Liver (tissue), 8 donors: ENCODE measurements at regions not wholly inside any gene's neighbourhood (a gene's known extent, or its start where the extent isn't known, plus 50 kb on each side); places are given as distances from the start of the nearest gene placed in this dataset.

Experiments
- DNase-seq: peaks from one replicate; pipeline ENCODE4 v3.0.0-alpha.2; 2017; ENCODE audit warnings: low spot score
- H3K27ac ChIP-seq, 2 donors: one replicate each; pipeline ENCODE4 v1.7.0; 2013; ENCODE audit warnings: inconsistent platforms in 2 of 2, low read length in 2 of 2, control low read depth in 1 of 2, low read depth in 1 of 2, mild to moderate bottlenecking in 1 of 2
- H3K27me3 ChIP-seq, 4 donors: one replicate each; pipeline versions ENCODE4 v1.6.1 to v1.7.0; 2013; ENCODE audit warnings: low read length in 3 of 4, inconsistent platforms in 1 of 4, mild to moderate bottlenecking in 1 of 4, moderate library complexity in 1 of 4; ENCODE audit not compliant: control insufficient read depth in 4 of 4, insufficient read depth in 4 of 4
- H3K36me3 ChIP-seq, 4 donors: one replicate each; pipeline versions ENCODE4 v1.6.1 to v1.7.0; 2013; ENCODE audit warnings: low read length in 3 of 4, mild to moderate bottlenecking in 3 of 4, low read depth in 1 of 4, moderate library complexity in 1 of 4; ENCODE audit not compliant: control insufficient read depth in 4 of 4, insufficient read depth in 3 of 4
- H3K4me1 ChIP-seq, 4 donors: one replicate each; pipeline versions ENCODE4 v1.6.1 to v1.7.0; 2013; ENCODE audit warnings: low read length in 3 of 4, mild to moderate bottlenecking in 3 of 4, moderate library complexity in 1 of 4; ENCODE audit not compliant: control insufficient read depth in 4 of 4, insufficient read depth in 4 of 4
- H3K4me3 ChIP-seq, 3 donors: one replicate each; pipeline versions ENCODE4 v1.6.1 to v1.7.0; 2013; ENCODE audit warnings: low read length in 3 of 3, control low read depth in 1 of 3, low read depth in 1 of 3, mild to moderate bottlenecking in 1 of 3
- H3K9ac ChIP-seq, 2 donors: one replicate each; pipeline ENCODE4 v1.7.0; 2013; ENCODE audit warnings: low read length in 2 of 2, mild to moderate bottlenecking in 2 of 2, moderate library complexity in 2 of 2, control low read depth in 1 of 2, low read depth in 1 of 2
- H3K9me3 ChIP-seq, 4 donors: one replicate each; pipeline versions ENCODE4 v1.6.1 to v1.7.0; 2013; ENCODE audit warnings: low read length in 3 of 4; ENCODE audit not compliant: control insufficient read depth in 4 of 4
- EGR1 ChIP-seq, 2 donors: IDR thresholded peaks; 2 replicates each; pipeline ENCODE4 v1.6.1; 2016 to 2018; ENCODE audit warnings: antibody characterized with exemption in 2 of 2, low read depth in 2 of 2
- FOXA1 ChIP-seq: IDR thresholded peaks from 2 replicates; pipeline ENCODE4 v1.6.1; 2016; ENCODE audit warnings: antibody characterized with exemption
- FOXA2 ChIP-seq: IDR thresholded peaks from 2 replicates; pipeline ENCODE4 v1.6.1; 2016; ENCODE audit warnings: antibody characterized with exemption
- GABPA ChIP-seq, 2 donors: IDR thresholded peaks in 1 of 2; conservative IDR thresholded peaks in 1 of 2; 2 replicates each; pipeline ENCODE4 v1.6.1; 2016; ENCODE audit warnings: antibody characterized with exemption in 2 of 2, mild to moderate bottlenecking in 1 of 2, moderate library complexity in 1 of 2
- HNF4A ChIP-seq, 2 donors: conservative IDR thresholded peaks; 2 replicates each; pipeline ENCODE4 v1.6.1; 2016; ENCODE audit warnings: antibody characterized with exemption in 2 of 2, mild to moderate bottlenecking in 2 of 2
- HNF4G ChIP-seq: IDR thresholded peaks from 2 replicates; pipeline ENCODE4 v1.6.1; 2016; ENCODE audit warnings: antibody characterized with exemption
- JUND ChIP-seq, 2 donors: IDR thresholded peaks; 2 replicates each; pipeline ENCODE4 v1.6.1; 2016; ENCODE audit warnings: antibody characterized with exemption in 2 of 2
- NR2F2 ChIP-seq: IDR thresholded peaks from 2 replicates; pipeline ENCODE4 v1.6.1; 2016; ENCODE audit warnings: antibody characterized with exemption
- RXRA ChIP-seq, 2 donors: IDR thresholded peaks; 2 replicates each; pipeline ENCODE4 v1.6.1; 2017 to 2018; ENCODE audit warnings: antibody characterized with exemption in 2 of 2, mild to moderate bottlenecking in 1 of 2
- SP1 ChIP-seq: IDR thresholded peaks from 2 replicates; pipeline ENCODE4 v1.6.1; 2018; ENCODE audit warnings: antibody characterized with exemption, mild to moderate bottlenecking
- TAF1 ChIP-seq: conservative IDR thresholded peaks from 2 replicates; pipeline ENCODE4 v1.6.1; 2016; ENCODE audit warnings: antibody characterized with exemption, mild to moderate bottlenecking
- YY1 ChIP-seq: IDR thresholded peaks from 2 replicates; pipeline ENCODE4 v1.6.1; 2016; ENCODE audit warnings: antibody characterized with exemption, mild to moderate bottlenecking
- WGBS: extraction: QIAGEN DNeasy Blood & Tissue Kit; methylation state at CpG from one replicate; pipeline ENCODE4 v1.1.7; 2013; 5-methylcytosine and 5-hydroxymethylcytosine counted together
- TF ChIP-seq, protein P1 (sequence below): fragments of 150-350 bp; IDR thresholded peaks from 2 replicates; pipeline ENCODE4 v1.5.1; 2017; ENCODE audit warnings: improper control_type of control experiment, low read depth, low read length; ENCODE audit not compliant: missing input control
- TF ChIP-seq, protein P2 (sequence below): IDR thresholded peaks from 2 replicates; pipeline ENCODE4 v1.6.1; 2016; ENCODE audit warnings: antibody characterized with exemption
- TF ChIP-seq, protein P3 (sequence below): IDR thresholded peaks from 2 replicates; pipeline ENCODE4 v1.6.1; 2016; ENCODE audit warnings: antibody characterized with exemption
- TF ChIP-seq, protein P4 (sequence below): IDR thresholded peaks from 2 replicates; pipeline ENCODE4 v1.6.1; 2016; ENCODE audit warnings: antibody characterized with exemption, mild to moderate bottlenecking
- donor health status: healthy.
- donor health status: healthy.
- donor health status: healthy.
- donor health status: healthy.
- donor health status: healthy.

DNA sequence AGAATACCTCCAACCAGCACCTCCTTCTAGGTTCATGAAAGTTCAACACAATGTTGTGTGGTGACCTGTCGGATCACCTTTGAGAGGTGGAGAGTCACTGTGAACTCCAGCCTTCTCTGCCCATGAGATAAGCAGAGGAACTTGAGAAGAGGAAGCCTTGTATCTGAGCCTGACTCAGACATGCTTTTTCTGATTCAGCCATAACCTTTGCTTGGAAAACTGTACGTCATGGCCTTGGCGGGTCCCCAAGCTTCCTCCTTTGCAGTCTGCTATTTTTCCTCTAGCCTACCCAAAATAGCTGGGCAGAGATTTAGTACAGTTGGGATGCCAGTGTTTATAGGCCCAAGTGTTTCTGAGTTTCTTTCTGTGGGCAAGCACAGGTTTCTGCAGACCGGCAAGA is 274.7 kb downstream of the CETN3 start:
- TF ChIP-seq SP1 (no peak), RXRA (IDR thresholded peaks at IDR 0.05) (no peak), YY1 (peak; percentile 19), JUND (IDR thresholded peaks at IDR 0.05) (peak in 1 of 2 donors; percentile 31), FOXA2 (no peak), HNF4A (conservative IDR thresholded peaks at IDR 0.05) (no peak), GABPA (IDR thresholded peaks at IDR 0.05 in 1 of 2, conservative IDR thresholded peaks at IDR 0.05 in 1 of 2) (no peak), FOXA1 (no peak), NR2F2 (peak; percentile 49)
- TF ChIP-seq, protein P1, sequence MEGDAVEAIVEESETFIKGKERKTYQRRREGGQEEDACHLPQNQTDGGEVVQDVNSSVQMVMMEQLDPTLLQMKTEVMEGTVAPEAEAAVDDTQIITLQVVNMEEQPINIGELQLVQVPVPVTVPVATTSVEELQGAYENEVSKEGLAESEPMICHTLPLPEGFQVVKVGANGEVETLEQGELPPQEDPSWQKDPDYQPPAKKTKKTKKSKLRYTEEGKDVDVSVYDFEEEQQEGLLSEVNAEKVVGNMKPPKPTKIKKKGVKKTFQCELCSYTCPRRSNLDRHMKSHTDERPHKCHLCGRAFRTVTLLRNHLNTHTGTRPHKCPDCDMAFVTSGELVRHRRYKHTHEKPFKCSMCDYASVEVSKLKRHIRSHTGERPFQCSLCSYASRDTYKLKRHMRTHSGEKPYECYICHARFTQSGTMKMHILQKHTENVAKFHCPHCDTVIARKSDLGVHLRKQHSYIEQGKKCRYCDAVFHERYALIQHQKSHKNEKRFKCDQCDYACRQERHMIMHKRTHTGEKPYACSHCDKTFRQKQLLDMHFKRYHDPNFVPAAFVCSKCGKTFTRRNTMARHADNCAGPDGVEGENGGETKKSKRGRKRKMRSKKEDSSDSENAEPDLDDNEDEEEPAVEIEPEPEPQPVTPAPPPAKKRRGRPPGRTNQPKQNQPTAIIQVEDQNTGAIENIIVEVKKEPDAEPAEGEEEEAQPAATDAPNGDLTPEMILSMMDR: no peak
- TF ChIP-seq, protein P2, sequence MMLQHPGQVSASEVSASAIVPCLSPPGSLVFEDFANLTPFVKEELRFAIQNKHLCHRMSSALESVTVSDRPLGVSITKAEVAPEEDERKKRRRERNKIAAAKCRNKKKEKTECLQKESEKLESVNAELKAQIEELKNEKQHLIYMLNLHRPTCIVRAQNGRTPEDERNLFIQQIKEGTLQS: no peak
- TF ChIP-seq, protein P3, sequence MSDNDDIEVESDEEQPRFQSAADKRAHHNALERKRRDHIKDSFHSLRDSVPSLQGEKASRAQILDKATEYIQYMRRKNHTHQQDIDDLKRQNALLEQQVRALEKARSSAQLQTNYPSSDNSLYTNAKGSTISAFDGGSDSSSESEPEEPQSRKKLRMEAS: no peak
- no peak for DNase-seq
- WGBS: 69% methylated on average over 4 of the region's 4 CpGs

DNA sequence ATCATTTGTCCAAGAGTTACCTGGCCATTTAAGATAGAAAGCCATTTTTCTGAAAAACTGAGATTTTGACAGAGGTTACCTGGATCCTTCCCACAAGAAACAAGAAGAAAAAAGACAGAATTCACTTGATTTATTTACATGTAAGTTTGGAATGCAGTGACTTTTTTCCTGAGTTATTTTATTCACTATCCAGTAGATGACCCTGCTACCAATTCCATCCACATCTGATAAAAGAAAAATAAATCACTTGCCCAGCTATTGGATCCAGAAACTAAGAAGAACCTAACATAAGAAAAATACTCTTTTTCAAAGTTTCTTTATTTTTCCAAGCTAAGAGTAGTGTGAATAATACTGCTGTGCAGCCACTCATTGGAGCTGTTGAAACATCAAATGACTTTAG is 275.2 kb downstream of the CETN3 start:
- DNase-seq: no peak
- TF ChIP-seq TAF1: no peak
- Histone ChIP-seq H3K4me3 (no peak overlapping the region), H3K4me1 (no peaks in the 10 kb centered on the region), H3K36me3 (peaks cover 0 to 1% (median 0%) of the 10 kb centered on the region in 4 donors), H3K27ac (no peak overlapping the region), H3K27me3 (peaks cover 0 to 3% (median 0%) of the 10 kb centered on the region in 4 donors), H3K9me3 (no peaks in the 10 kb centered on the region), H3K9ac (no peak overlapping the region)

More for the DNA sequence above, 274.7 kb downstream of the CETN3 start:
- Histone ChIP-seq H3K36me3 (peaks cover 0 to 1% (median 0%) of the 10 kb centered on the region in 4 donors), H3K27ac (no peak overlapping the region), H3K9me3 (no peaks in the 10 kb centered on the region), H3K4me3 (no peak overlapping the region), H3K4me1 (no peaks in the 10 kb centered on the region), H3K27me3 (peaks cover 0 to 3% (median 0%) of the 10 kb centered on the region in 4 donors), H3K9ac (no peak overlapping the region)

DNA sequence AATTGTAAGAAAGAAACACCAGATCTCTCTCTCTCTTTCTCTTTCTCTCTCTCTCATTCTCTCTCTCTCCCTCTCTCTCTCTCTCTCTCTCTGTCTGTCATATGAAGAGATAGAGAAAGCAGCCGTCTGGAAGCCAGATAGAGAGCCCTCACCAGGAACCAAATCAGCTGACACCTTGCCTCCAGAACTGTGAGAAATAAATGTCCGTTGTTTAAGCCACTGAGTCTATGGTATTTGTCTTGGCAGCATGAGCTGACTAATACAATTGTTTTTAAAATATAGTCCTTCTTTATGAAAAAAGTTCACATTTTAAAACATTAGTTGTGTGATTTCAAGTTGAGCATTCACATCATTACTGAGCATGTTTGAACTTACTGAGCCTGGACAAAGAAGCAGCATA is 275.6 kb downstream of the CETN3 start:
- H3K9ac ChIP-seq: no peak overlapping the region
- WGBS: 53% methylated on average over 2 of the region's 2 CpGs

More for the DNA sequence above, 275.6 kb downstream of the CETN3 start:
- DNase-seq: no peak
- H3K4me3 ChIP-seq: no peak overlapping the region
- H3K27me3 ChIP-seq: peaks cover 0 to 3% (median 0%) of the 10 kb centered on the region in 4 donors
- no peak overlapping the region for H3K27ac ChIP-seq
- TF ChIP-seq, protein P2: no peak
- TF ChIP-seq, protein P4, sequence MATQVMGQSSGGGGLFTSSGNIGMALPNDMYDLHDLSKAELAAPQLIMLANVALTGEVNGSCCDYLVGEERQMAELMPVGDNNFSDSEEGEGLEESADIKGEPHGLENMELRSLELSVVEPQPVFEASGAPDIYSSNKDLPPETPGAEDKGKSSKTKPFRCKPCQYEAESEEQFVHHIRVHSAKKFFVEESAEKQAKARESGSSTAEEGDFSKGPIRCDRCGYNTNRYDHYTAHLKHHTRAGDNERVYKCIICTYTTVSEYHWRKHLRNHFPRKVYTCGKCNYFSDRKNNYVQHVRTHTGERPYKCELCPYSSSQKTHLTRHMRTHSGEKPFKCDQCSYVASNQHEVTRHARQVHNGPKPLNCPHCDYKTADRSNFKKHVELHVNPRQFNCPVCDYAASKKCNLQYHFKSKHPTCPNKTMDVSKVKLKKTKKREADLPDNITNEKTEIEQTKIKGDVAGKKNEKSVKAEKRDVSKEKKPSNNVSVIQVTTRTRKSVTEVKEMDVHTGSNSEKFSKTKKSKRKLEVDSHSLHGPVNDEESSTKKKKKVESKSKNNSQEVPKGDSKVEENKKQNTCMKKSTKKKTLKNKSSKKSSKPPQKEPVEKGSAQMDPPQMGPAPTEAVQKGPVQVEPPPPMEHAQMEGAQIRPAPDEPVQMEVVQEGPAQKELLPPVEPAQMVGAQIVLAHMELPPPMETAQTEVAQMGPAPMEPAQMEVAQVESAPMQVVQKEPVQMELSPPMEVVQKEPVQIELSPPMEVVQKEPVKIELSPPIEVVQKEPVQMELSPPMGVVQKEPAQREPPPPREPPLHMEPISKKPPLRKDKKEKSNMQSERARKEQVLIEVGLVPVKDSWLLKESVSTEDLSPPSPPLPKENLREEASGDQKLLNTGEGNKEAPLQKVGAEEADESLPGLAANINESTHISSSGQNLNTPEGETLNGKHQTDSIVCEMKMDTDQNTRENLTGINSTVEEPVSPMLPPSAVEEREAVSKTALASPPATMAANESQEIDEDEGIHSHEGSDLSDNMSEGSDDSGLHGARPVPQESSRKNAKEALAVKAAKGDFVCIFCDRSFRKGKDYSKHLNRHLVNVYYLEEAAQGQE: no peak
- TF ChIP-seq NR2F2 (no peak), SP1 (no peak), FOXA2 (no peak), EGR1 (IDR thresholded peaks at IDR 0.05; ENCODE audit: low read depth in 2 of 2) (no peak), JUND (IDR thresholded peaks at IDR 0.05) (no peak), HNF4G (no peak)
- no peaks in the 10 kb centered on the region for H3K4me1 ChIP-seq
- H3K36me3 ChIP-seq: peaks cover 0 to 1% (median 0%) of the 10 kb centered on the region in 4 donors
- H3K9me3 ChIP-seq: no peaks in the 10 kb centered on the region
